DND-41 (cell line): ENCODE measurements at regions not wholly inside any gene's neighbourhood (a gene's known extent, or its start where the extent isn't known, plus 50 kb on each side); places are given as distances from the start of the nearest gene placed in this dataset.

Experiments
- CTCF ChIP-seq: IDR thresholded peaks from 2 replicates; pipeline ENCODE4 v1.5.1; 2012; ENCODE audit warnings: borderline replicate concordance, low read length, moderate library complexity, mild to moderate bottlenecking; ENCODE audit not compliant: poor library complexity, severe bottlenecking; ENCODE audit errors: extremely low read depth
- EZH2 ChIP-seq: IDR thresholded peaks from 3 replicates; pipeline ENCODE4 v1.6.1; 2012; ENCODE audit warnings: borderline replicate concordance, low read depth, mild to moderate bottlenecking, moderate library complexity, low read length, inconsistent platforms; ENCODE audit not compliant: severe bottlenecking

- TF ChIP-seq EZH2 (no peak), CTCF (no peak)
Measured at GRCh38 chr9:126068534-126069230, 257.9 kb upstream of the MVB12B start.
